HEK293T (cell line): ENCODE measurements at regions not wholly inside any gene's neighbourhood (a gene's known extent, or its start where the extent isn't known, plus 50 kb on each side); places are given as distances from the start of the nearest gene placed in this dataset.

Experiments
- BHLHE40 ChIP-seq: fragments of 450-650 bp; IDR thresholded peaks from 2 replicates; pipeline ENCODE4 v1.6.1; 2016; ENCODE audit warnings: mild to moderate bottlenecking, moderate library complexity, borderline replicate concordance
- FOXA1 ChIP-seq: fragments of 450-650 bp; IDR thresholded peaks from 2 replicates; pipeline ENCODE4 v1.6.1; 2016; ENCODE audit warnings: mild to moderate bottlenecking
- FOXK2 ChIP-seq: fragments of 450-650 bp; IDR thresholded peaks from 2 replicates; pipeline ENCODE4 v1.6.1; 2016; ENCODE audit warnings: mild to moderate bottlenecking
- FOXM1 ChIP-seq: fragments of 450-650 bp; IDR thresholded peaks from 2 replicates; pipeline ENCODE4 v1.6.1; 2017; ENCODE audit warnings: mild to moderate bottlenecking, borderline replicate concordance
- L3MBTL2 ChIP-seq: fragments of 450-650 bp; conservative IDR thresholded peaks from 2 replicates; pipeline ENCODE4 v1.6.1; 2016; ENCODE audit warnings: mild to moderate bottlenecking
- NFRKB ChIP-seq: fragments of 450-650 bp; IDR thresholded peaks from 2 replicates; pipeline ENCODE4 v1.6.1; 2016; ENCODE audit warnings: mild to moderate bottlenecking, moderate library complexity
- SUZ12 ChIP-seq: fragments of 450-650 bp; IDR thresholded peaks from 2 replicates; pipeline ENCODE4 v1.6.1; 2016; ENCODE audit warnings: mild to moderate bottlenecking

DNA sequence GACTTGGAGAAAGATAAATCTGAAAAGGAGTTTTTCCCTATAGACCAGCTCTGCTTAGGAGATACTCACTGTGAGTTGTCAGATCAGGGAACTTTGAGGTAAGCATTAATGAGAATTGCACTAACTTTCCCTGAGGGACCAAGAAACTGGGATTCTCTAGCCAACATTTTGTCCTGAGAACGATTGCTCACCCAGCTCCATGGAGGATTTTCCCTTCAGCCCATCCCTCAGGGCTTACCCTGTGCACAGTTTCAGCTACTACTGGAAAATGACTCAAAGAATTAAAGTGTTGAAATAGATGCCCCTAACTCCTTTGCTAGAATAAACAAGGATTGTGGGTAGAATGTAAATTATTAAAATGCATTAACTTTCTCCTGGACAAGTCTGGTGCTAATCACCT lies 237.2 kb upstream of the IL12B start:
- TF ChIP-seq BHLHE40 (no peak), FOXK2 (no peak), L3MBTL2 (no peak), NFRKB (no peak), FOXM1 (no peak), SUZ12 (no peak), FOXA1 (no peak)
